ENCODE measurements at regions not wholly inside any gene's neighbourhood (a gene's known extent, or its start where the extent isn't known, plus 50 kb on each side); places are given as distances from the start of the nearest gene placed in this dataset.

GRCh38 chr10:126840576-126841135 is 64.6 kb upstream of the DOCK1 start:
- no peak for TF ChIP-seq CTCF (IDR thresholded peaks at IDR 0.05)
- TF ChIP-seq POLR2A (IDR thresholded peaks at IDR 0.05), result no peak
- no peak for TF ChIP-seq POLR2AphosphoS5 (IDR thresholded peaks at IDR 0.05)

Measured in prostate gland (tissue), 2 donors.